Neural crest cell (in vitro differentiated cells): ENCODE measurements at regions not wholly inside any gene's neighbourhood (a gene's known extent, or its start where the extent isn't known, plus 50 kb on each side); places are given as distances from the start of the nearest gene placed in this dataset.
A peak's percentile ranks its signal among the peaks of the same experiment; 100 is the strongest.

Source experiments
- DNase-seq: peaks from one replicate; pipeline ENCODE4 v3.0.0; 2021; ENCODE audit warnings: low read depth, mixed read lengths, low spot score
- H3K27ac Mint-ChIP-seq: one replicate; pipeline ENCODE4 v1.8.0; 2021; ENCODE audit warnings: mild to moderate bottlenecking, mixed read lengths; ENCODE audit not compliant: unreplicated experiment
- H3K27me3 Mint-ChIP-seq: 2 replicates; pipeline ENCODE4 v1.8.0; 2021; ENCODE audit warnings: low read depth, mild to moderate bottlenecking, mixed read lengths
- H3K36me3 Mint-ChIP-seq: 2 replicates; pipeline ENCODE4 v1.8.0; 2021; ENCODE audit warnings: low read depth, mild to moderate bottlenecking, mixed read lengths
- H3K4me1 Mint-ChIP-seq: 2 replicates; pipeline ENCODE4 v1.8.0; 2021; ENCODE audit warnings: mixed read lengths
- H3K4me3 Mint-ChIP-seq: one replicate; pipeline ENCODE4 v1.8.0; 2021; ENCODE audit warnings: mild to moderate bottlenecking, mixed read lengths
- H3K9me3 Mint-ChIP-seq: 2 replicates; pipeline ENCODE4 v1.8.0; 2021; ENCODE audit warnings: mixed read lengths
- CTCF ChIP-seq: fragments of 200-600 bp; sonication (generic); conservative IDR thresholded peaks from 2 replicates; pipeline ENCODE4 v1.5.0; 2021; ENCODE audit warnings: antibody characterized with exemption, mild to moderate bottlenecking

GRCh38 chr2:41870265-41870585 lies 177.6 kb upstream of the PKDCC start:
- Mint-ChIP-seq H3K9me3 (no peaks in the 10 kb centered on the region), H3K4me3 (no peak overlapping the region), H3K4me1 (peaks cover 47% of the 10 kb centered on the region), H3K27me3 (no peaks in the 10 kb centered on the region), H3K36me3 (no peaks in the 10 kb centered on the region), H3K27ac (no peak overlapping the region)
- no peak for TF ChIP-seq CTCF
- no peak for DNase-seq

GRCh38 chr2:41871080-41871479 lies 176.7 kb upstream of the PKDCC start:
- peak; percentile 52 for TF ChIP-seq CTCF
- no peaks in the 10 kb centered on the region for H3K9me3 Mint-ChIP-seq
- H3K4me1 Mint-ChIP-seq: peaks cover 44% of the 10 kb centered on the region
- DNase-seq: peak; percentile 20
- no peaks in the 10 kb centered on the region for H3K36me3 Mint-ChIP-seq
- no peak overlapping the region for H3K27ac Mint-ChIP-seq
- H3K27me3 Mint-ChIP-seq: no peaks in the 10 kb centered on the region
- no peak overlapping the region for H3K4me3 Mint-ChIP-seq

GRCh38 chr2:41872646-41873045 lies 175.2 kb upstream of the PKDCC start:
- H3K27me3 Mint-ChIP-seq: no peaks in the 10 kb centered on the region
- no peak for DNase-seq
- no peak overlapping the region for H3K4me3 Mint-ChIP-seq
- no peaks in the 10 kb centered on the region for H3K36me3 Mint-ChIP-seq
- no peaks in the 10 kb centered on the region for H3K9me3 Mint-ChIP-seq
- TF ChIP-seq CTCF: no peak
- H3K27ac Mint-ChIP-seq: no peak overlapping the region
- H3K4me1 Mint-ChIP-seq: peaks cover 34% of the 10 kb centered on the region

GRCh38 chr2:41873102-41874031 lies 174.5 kb upstream of the PKDCC start:
- Mint-ChIP-seq H3K27ac (no peak overlapping the region), H3K4me1 (peaks cover 29% of the 10 kb centered on the region), H3K36me3 (no peaks in the 10 kb centered on the region), H3K27me3 (no peaks in the 10 kb centered on the region), H3K4me3 (no peak overlapping the region), H3K9me3 (no peaks in the 10 kb centered on the region)
- no peak for DNase-seq
- no peak for TF ChIP-seq CTCF

- no peak for TF ChIP-seq CTCF
- Mint-ChIP-seq H3K9me3 (no peaks in the 10 kb centered on the region), H3K27me3 (no peaks in the 10 kb centered on the region), H3K4me1 (peaks cover 28% of the 10 kb centered on the region), H3K36me3 (no peaks in the 10 kb centered on the region), H3K27ac (no peak overlapping the region), H3K4me3 (no peak overlapping the region)
- DNase-seq: no peak
Measured at GRCh38 chr2:41877114-41877678, 170.6 kb upstream of the PKDCC start.
